Stimulated activated CD8-positive, alpha-beta memory T cell treated with anti-CD3 and anti-CD28 coated beads, Interleukin-7, amount 100 ng/mL, for 4 hours (primary cell): ENCODE measurements at regions not wholly inside any gene's neighbourhood (a gene's known extent, or its start where the extent isn't known, plus 50 kb on each side); places are given as distances from the start of the nearest gene placed in this dataset.
"Not testable (repeated sequence)": the region's sequence is repeated elsewhere in the genome, so short reads cannot be mapped to it uniquely, and the experiment has no call there.

Experiments used
- DNase-seq, 2 donors: peaks; one replicate each; pipeline ENCODE4 v3.0.0-alpha.2; 2020; ENCODE audit warnings: low read depth in 2 of 2

GRCh38 chr18:8991155-8991554 lies 111.3 kb upstream of the NDUFV2 start:
- DNase-seq: no peak

GRCh38 chr18:8992500-8992899 lies 110.0 kb upstream of the NDUFV2 start:
- DNase-seq: not testable (repeated sequence)

GRCh38 chr18:8994603-8995002 lies 107.9 kb upstream of the NDUFV2 start:
- no peak for DNase-seq

GRCh38 chr18:8995096-8995495 lies 107.4 kb upstream of the NDUFV2 start:
- DNase-seq: no peak

- DNase-seq: no peak
These were observed 105.6 kb upstream of the NDUFV2 start for GRCh38 chr18:8996771-8997432.

- no peak for DNase-seq
These were observed 104.9 kb upstream of the NDUFV2 start for GRCh38 chr18:8997634-8998033.

- no peak for DNase-seq
These were observed 103.8 kb upstream of the NDUFV2 start for GRCh38 chr18:8998481-8999217.

GRCh38 chr18:8999872-9000271 lies 102.6 kb upstream of the NDUFV2 start:
- no peak for DNase-seq

- no peak for DNase-seq
These were observed 101.8 kb upstream of the NDUFV2 start for GRCh38 chr18:9000733-9001132.

GRCh38 chr18:9001209-9001608 lies 101.3 kb upstream of the NDUFV2 start:
- no peak for DNase-seq

GRCh38 chr18:9003406-9004100 lies 98.9 kb upstream of the NDUFV2 start:
- DNase-seq: no peak

GRCh38 chr18:9004308-9004707 lies 98.2 kb upstream of the NDUFV2 start:
- not testable (repeated sequence) for DNase-seq

- not testable (repeated sequence) for DNase-seq
These were observed 94.8 kb upstream of the NDUFV2 start for GRCh38 chr18:9007700-9008099.

GRCh38 chr18:9008200-9008708 lies 94.2 kb upstream of the NDUFV2 start:
- no peak for DNase-seq

GRCh38 chr18:9008709-9009635 lies 93.5 kb upstream of the NDUFV2 start:
- DNase-seq: no peak

GRCh38 chr18:9009703-9010488 lies 92.6 kb upstream of the NDUFV2 start:
- DNase-seq: no peak

GRCh38 chr18:9011431-9011830 lies 91.1 kb upstream of the NDUFV2 start:
- DNase-seq: no peak

GRCh38 chr18:9013926-9014373 lies 88.5 kb upstream of the NDUFV2 start:
- DNase-seq: no peak

GRCh38 chr18:9015689-9016088 lies 86.8 kb upstream of the NDUFV2 start:
- no peak for DNase-seq

- no peak for DNase-seq
These were observed 85.8 kb upstream of the NDUFV2 start for GRCh38 chr18:9016633-9017166.
